GM19395 (cell line): ENCODE measurements at regions not wholly inside any gene's neighbourhood (a gene's known extent, or its start where the extent isn't known, plus 50 kb on each side); places are given as distances from the start of the nearest gene placed in this dataset.

Source experiments
- ATAC-seq: cut with Tn5 transposase; IDR thresholded peaks from one replicate; pipeline ENCODE4 v1.9.1; 2021; ENCODE audit warnings: mild to moderate bottlenecking, moderate library complexity; ENCODE audit not compliant: unreplicated experiment

- ATAC-seq = no peak
These were observed 337.2 kb upstream of the SLC39A10 start for GRCh38 chr2:195319548-195320412.

GRCh38 chr2:195319112-195319460 is 337.9 kb upstream of the SLC39A10 start:
- no peak for ATAC-seq

- ATAC-seq = no peak
These were observed 338.4 kb upstream of the SLC39A10 start for GRCh38 chr2:195318440-195319111.

GRCh38 chr2:195317550-195317949 is 339.5 kb upstream of the SLC39A10 start:
- no peak for ATAC-seq

GRCh38 chr2:195316486-195316885 is 340.5 kb upstream of the SLC39A10 start:
- ATAC-seq = no peak

GRCh38 chr2:195313962-195314361 is 343.1 kb upstream of the SLC39A10 start:
- peak; percentile 65 for ATAC-seq

- no peak for ATAC-seq
These were observed 344.4 kb upstream of the SLC39A10 start for GRCh38 chr2:195312662-195313061.

GRCh38 chr2:195308163-195308562 is 348.9 kb upstream of the SLC39A10 start:
- ATAC-seq = no peak

GRCh38 chr2:195307751-195308150 is 349.3 kb upstream of the SLC39A10 start:
- no peak for ATAC-seq

- no peak for ATAC-seq
These were observed 352.7 kb upstream of the SLC39A10 start for GRCh38 chr2:195304310-195304709.

GRCh38 chr2:195300631-195301030 is 356.4 kb upstream of the SLC39A10 start:
- ATAC-seq = no peak

- ATAC-seq = no peak
These were observed 357.4 kb upstream of the SLC39A10 start for GRCh38 chr2:195299600-195299999.

- ATAC-seq = no peak
These were observed 360.5 kb upstream of the SLC39A10 start for GRCh38 chr2:195296490-195296889.

- no peak for ATAC-seq
These were observed 367.9 kb upstream of the SLC39A10 start for GRCh38 chr2:195289081-195289480.

- ATAC-seq = no peak
These were observed 377.1 kb upstream of the SLC39A10 start for GRCh38 chr2:195279840-195280427.

GRCh38 chr2:195270466-195271039 is 386.5 kb upstream of the SLC39A10 start:
- ATAC-seq = no peak

- no peak for ATAC-seq
These were observed 387.8 kb upstream of the SLC39A10 start for GRCh38 chr2:195269220-195269619.

- no peak for ATAC-seq
These were observed 399.0 kb upstream of the SLC39A10 start for GRCh38 chr2:195257979-195258378.

- ATAC-seq = no peak
These were observed 405.0 kb upstream of the SLC39A10 start for GRCh38 chr2:195252018-195252417.

- ATAC-seq = no peak
These were observed 405.8 kb upstream of the SLC39A10 start for GRCh38 chr2:195251214-195251613.

GRCh38 chr2:195238826-195239225 is 418.2 kb upstream of the SLC39A10 start:
- ATAC-seq = no peak

GRCh38 chr2:195238379-195238778 is 418.6 kb upstream of the SLC39A10 start:
- no peak for ATAC-seq
